ENCODE measurements at regions not wholly inside any gene's neighbourhood (a gene's known extent, or its start where the extent isn't known, plus 50 kb on each side); places are given as distances from the start of the nearest gene placed in this dataset.

GRCh38 chr11:134485316-134485715, 73.3 kb upstream of the B3GAT1 start:
- TF ChIP-seq, protein P1, sequence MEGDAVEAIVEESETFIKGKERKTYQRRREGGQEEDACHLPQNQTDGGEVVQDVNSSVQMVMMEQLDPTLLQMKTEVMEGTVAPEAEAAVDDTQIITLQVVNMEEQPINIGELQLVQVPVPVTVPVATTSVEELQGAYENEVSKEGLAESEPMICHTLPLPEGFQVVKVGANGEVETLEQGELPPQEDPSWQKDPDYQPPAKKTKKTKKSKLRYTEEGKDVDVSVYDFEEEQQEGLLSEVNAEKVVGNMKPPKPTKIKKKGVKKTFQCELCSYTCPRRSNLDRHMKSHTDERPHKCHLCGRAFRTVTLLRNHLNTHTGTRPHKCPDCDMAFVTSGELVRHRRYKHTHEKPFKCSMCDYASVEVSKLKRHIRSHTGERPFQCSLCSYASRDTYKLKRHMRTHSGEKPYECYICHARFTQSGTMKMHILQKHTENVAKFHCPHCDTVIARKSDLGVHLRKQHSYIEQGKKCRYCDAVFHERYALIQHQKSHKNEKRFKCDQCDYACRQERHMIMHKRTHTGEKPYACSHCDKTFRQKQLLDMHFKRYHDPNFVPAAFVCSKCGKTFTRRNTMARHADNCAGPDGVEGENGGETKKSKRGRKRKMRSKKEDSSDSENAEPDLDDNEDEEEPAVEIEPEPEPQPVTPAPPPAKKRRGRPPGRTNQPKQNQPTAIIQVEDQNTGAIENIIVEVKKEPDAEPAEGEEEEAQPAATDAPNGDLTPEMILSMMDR (IDR thresholded peaks at IDR 0.05; ENCODE audit: insufficient read depth, low read length, missing control alignments) = no peak
- POLR2A ChIA-PET = no interaction called here
- CTCF ChIA-PET = no interaction called here
- no peak for DNase-seq (ENCODE audit: low read depth, low spot score)
- no peak overlapping the region for H3K4me3 ChIP-seq (ENCODE audit: low read depth, low read length)

DNA sequence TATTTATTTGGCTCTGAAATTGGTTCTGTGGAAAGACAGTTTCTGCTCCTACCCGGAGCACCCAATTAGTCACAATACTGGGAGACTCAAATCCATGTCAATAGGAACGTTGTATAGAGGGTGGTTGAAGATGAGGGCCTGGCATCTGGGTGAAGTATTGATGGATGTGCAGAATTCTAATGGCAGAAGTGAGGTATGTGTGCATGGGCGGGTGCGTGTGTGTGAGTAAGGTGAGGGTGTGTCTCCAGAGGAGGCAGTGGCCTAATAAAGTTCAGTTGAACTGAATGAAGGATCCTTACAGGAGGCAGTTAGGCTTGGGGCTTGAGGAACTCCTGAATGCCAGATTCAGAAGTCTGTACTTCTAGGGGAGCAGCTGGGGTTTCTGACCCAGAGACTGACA, 71.8 kb upstream of the B3GAT1 start:
- CTCF ChIA-PET = no interaction called here
- TF ChIP-seq, protein P1 (IDR thresholded peaks at IDR 0.05; ENCODE audit: insufficient read depth, low read length, missing control alignments) = no peak
- no peak for DNase-seq (ENCODE audit: low read depth, low spot score)

GRCh38 chr11:134483291-134483690, 71.2 kb upstream of the B3GAT1 start:
- no peak overlapping the region for H3K4me3 ChIP-seq (ENCODE audit: low read depth, low read length)
- ChIA-PET CTCF (no interaction called here), POLR2A (no interaction called here)
- no peak for DNase-seq (ENCODE audit: low read depth, low spot score)
- TF ChIP-seq, protein P1 (IDR thresholded peaks at IDR 0.05; ENCODE audit: insufficient read depth, low read length, missing control alignments) = no peak

More for the DNA sequence above, 71.8 kb upstream of the B3GAT1 start:
- POLR2A ChIA-PET = no interaction called here
- no peak overlapping the region for H3K4me3 ChIP-seq (ENCODE audit: low read depth, low read length)

DNA sequence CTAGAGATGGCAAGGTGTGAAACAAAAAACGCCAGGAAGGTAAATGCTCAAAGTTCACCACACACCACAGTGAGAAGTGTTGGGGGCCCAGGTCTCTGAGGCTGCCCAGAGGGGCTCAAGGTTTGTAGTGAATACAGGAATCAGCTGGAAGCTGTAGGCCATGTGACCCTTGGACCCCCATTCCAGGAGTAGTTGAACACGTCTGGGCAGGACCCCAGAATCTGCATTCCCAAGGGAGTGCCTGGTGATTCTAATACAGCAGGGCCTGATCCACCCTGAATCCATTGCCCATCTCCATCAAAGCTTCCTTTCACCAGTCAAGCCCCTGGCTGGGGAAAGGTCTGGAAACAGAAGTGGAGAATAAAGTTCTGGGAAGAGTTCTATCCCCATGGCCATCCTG, 70.8 kb upstream of the B3GAT1 start:
- DNase-seq (ENCODE audit: low read depth, low spot score) = no peak
- TF ChIP-seq, protein P1 (IDR thresholded peaks at IDR 0.05; ENCODE audit: insufficient read depth, low read length, missing control alignments) = no peak
- CTCF ChIA-PET = no interaction called here
- POLR2A ChIA-PET = no interaction called here
- H3K4me3 ChIP-seq (ENCODE audit: low read depth, low read length) = no peak overlapping the region

DNA sequence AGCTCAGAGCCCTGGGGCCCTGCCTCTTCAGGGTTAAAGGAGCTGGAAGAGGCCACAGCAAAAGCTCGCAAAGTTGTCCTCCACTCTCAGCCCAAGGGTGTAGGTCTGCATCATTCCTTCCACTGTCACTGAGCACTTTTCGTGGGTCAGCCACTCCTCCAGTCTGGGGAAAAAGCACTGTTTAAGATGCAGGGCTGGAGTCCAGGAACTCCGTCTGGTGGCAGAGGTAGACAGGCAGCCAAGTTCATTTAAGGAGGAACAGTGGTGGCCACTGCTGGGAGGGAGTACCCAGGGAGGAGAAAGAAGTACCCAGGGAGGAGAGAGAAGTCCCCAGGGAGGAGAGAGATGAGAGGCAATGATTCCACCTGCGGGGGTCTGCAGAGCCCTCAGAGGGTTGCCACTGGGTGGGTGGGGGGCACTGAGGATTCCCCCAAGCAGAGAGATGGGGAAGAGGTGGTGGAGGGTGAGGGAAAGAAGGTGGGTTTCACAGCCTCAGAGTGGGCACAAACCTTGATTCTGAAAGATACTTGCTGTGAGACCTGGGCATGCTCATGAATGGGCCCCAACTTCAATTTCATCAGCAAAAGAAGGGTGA, 70.0 kb upstream of the B3GAT1 start:
- DNase-seq (ENCODE audit: low read depth, low spot score) = no peak
- TF ChIP-seq, protein P1 (IDR thresholded peaks at IDR 0.05; ENCODE audit: insufficient read depth, low read length, missing control alignments) = no peak
- H3K4me3 ChIP-seq (ENCODE audit: low read depth, low read length) = no peak overlapping the region
- ChIA-PET POLR2A (no interaction called here), CTCF (no interaction called here)

DNA sequence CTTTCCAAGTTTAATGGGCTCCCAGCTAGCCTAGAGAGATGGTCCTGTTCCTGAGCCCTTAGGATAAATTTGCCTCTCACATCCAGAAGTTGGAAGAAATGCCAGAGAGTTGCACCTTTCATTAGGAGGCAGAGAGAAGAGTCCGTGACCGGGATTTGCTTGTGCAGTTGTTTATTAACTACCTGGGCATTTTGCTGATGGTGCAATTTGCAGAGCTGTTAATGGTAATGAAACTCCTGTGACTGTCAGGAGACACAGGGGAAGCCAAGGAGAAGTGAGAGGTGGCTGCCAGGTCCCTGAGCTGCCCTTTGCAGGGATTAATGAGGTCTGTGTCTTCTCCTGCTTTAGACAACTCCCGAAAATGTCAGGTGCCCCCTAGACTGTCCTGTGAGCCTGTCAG, 69.1 kb upstream of the B3GAT1 start:
- POLR2A ChIA-PET = no interaction called here
- CTCF ChIA-PET = no interaction called here
- no peak for DNase-seq (ENCODE audit: low read depth, low spot score)
- TF ChIP-seq, protein P1 (IDR thresholded peaks at IDR 0.05; ENCODE audit: insufficient read depth, low read length, missing control alignments) = no peak
- no peak overlapping the region for H3K4me3 ChIP-seq (ENCODE audit: low read depth, low read length)

All from AG04449 (cell line).